Prostate gland (tissue), 2 donors: ENCODE measurements at regions not wholly inside any gene's neighbourhood (a gene's known extent, or its start where the extent isn't known, plus 50 kb on each side); places are given as distances from the start of the nearest gene placed in this dataset.

Experiments
- POLR2A ChIP-seq: fragments of 450-650 bp; IDR thresholded peaks from one replicate; pipeline ENCODE4 v1.6.1; 2016; ENCODE audit warnings: antibody characterized with exemption, mild to moderate bottlenecking
- POLR2AphosphoS5 ChIP-seq: sonication (generic); formaldehyde crosslinking; IDR thresholded peaks from one replicate; pipeline ENCODE4 v1.6.1; 2017; ENCODE audit warnings: antibody characterized with exemption
- TF ChIP-seq, protein P1 (sequence below), 4 experiments: fragments of 200-600 bp in 2 of 4; fragments of 450-650 bp in 2 of 4; sonication (generic) in 2 of 4; IDR thresholded peaks; 1 replicate in 3 of 4; 2 replicates in 1 of 4; pipeline ENCODE4 v1.5.1; 2016 to 2019; ENCODE audit warnings: antibody characterized with exemption in 4 of 4, mild to moderate bottlenecking in 2 of 4, moderate library complexity in 2 of 4

DNA sequence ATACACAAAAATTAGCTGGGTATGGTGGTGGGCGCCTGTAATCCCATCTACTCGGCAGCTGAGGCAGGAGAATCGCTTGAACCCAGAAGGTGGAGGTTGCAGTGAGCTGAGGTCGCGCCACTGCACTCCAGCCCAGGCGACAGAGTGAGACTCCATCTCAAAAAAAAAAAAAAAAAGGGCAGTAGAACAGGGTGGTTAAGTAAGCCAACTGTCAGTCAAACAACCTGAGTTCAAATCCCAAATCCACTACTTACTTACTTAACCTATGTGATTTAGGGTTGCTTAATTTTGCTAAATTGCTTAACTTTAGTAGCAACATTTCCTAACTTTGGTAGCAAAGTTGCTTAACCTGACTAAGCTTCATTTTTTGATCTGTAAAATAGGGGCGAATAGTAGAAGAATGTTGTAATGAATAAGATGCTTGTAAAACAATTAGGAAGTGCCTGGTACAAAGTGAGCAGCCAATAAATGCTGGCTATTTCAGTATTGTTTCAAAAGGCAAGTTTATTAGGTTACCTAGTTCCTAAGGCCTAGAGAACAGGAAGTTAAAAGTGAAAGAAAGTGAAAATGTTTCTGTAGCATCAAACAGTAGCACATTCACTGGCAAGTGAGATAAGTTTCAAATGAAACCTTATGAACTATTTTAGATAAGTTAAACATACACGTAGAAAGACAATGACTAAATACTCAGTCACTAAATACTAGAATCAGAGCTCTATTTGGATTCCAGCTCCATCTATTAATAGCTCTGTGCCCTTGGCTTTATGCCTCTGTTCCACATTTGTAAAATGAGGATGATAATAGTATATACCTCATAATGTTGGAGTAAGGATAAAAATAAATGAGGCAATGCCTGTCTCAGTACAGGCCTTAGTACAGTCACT is 64.3 kb downstream of the HOXA1 start:
- TF ChIP-seq POLR2AphosphoS5 (peak; percentile 33), POLR2A (no peak)
- TF ChIP-seq, protein P1, sequence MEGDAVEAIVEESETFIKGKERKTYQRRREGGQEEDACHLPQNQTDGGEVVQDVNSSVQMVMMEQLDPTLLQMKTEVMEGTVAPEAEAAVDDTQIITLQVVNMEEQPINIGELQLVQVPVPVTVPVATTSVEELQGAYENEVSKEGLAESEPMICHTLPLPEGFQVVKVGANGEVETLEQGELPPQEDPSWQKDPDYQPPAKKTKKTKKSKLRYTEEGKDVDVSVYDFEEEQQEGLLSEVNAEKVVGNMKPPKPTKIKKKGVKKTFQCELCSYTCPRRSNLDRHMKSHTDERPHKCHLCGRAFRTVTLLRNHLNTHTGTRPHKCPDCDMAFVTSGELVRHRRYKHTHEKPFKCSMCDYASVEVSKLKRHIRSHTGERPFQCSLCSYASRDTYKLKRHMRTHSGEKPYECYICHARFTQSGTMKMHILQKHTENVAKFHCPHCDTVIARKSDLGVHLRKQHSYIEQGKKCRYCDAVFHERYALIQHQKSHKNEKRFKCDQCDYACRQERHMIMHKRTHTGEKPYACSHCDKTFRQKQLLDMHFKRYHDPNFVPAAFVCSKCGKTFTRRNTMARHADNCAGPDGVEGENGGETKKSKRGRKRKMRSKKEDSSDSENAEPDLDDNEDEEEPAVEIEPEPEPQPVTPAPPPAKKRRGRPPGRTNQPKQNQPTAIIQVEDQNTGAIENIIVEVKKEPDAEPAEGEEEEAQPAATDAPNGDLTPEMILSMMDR (IDR thresholded peaks at IDR 0.05), result no peak
